SK-N-SH (cell line): ENCODE measurements at regions not wholly inside any gene's neighbourhood (a gene's known extent, or its start where the extent isn't known, plus 50 kb on each side); places are given as distances from the start of the nearest gene placed in this dataset.

Source experiments
- CTCF ChIA-PET: fragments of 300-600, 350-600 bp; formaldehyde crosslinking; extraction: SDS; loops from one replicate; lab custom pipeline; 2021; lab: Yijun Ruan, JAX
- POLR2A ChIA-PET: fragments of 350-600 bp; sonication (Branson Sonifier 250); formaldehyde crosslinking; extraction: SDS; loops from one replicate; lab custom pipeline; 2020; ENCODE audit warnings: antibody characterized with exemption, inconsistent platforms; lab: Yijun Ruan, JAX
- DNase-seq: peaks from one replicate; pipeline ENCODE4 v3.0.0; 2012
- H2AFZ ChIP-seq: fragments of 200-600 bp; sonication (generic); 2 replicates; pipeline ENCODE4 v1.8.1; 2016; ENCODE audit warnings: antibody characterized with exemption, mild to moderate bottlenecking, low read depth
- H3F3A ChIP-seq: fragments of 200-600 bp; sonication (generic); replicated peaks from 2 replicates; pipeline ENCODE3; 2016; ENCODE audit warnings: antibody characterized with exemption, mild to moderate bottlenecking; ENCODE audit not compliant: insufficient read depth
- H3K27ac ChIP-seq, 2 experiments: fragments of 200-500 bp in 1 of 2; fragments of 200-600 bp in 1 of 2; sonication (Bioruptor generic) in 1 of 2; sonication (generic), shearing (Covaris generic) in 1 of 2; 2 replicates each; pipeline versions ENCODE4 v1.5.1 to v1.6.1; 2014 to 2016; ENCODE audit warnings: low read depth in 2 of 2, inconsistent platforms in 1 of 2, low read length in 1 of 2, mild to moderate bottlenecking in 1 of 2, mixed read lengths in 1 of 2
- H3K27me3 ChIP-seq: fragments of 200-600 bp; sonication (generic), shearing (Covaris generic); 2 replicates; pipeline ENCODE4 v1.6.1; 2016; ENCODE audit warnings: mixed run types; ENCODE audit not compliant: insufficient read depth
- H3K36me3 ChIP-seq, 2 experiments: fragments of 200-500 bp in 1 of 2; fragments of 200-600 bp in 1 of 2; sonication (Bioruptor generic) in 1 of 2; sonication (generic) in 1 of 2; replicated peaks in 1 of 2; 2 replicates each; pipeline versions ENCODE3 to v1.5.1; 2014 to 2016; ENCODE audit warnings: low read length in 1 of 2, mild to moderate bottlenecking in 1 of 2; ENCODE audit not compliant: insufficient read depth in 2 of 2, control insufficient read depth in 1 of 2
- H3K4me1 ChIP-seq, 2 experiments: fragments of 200-500 bp in 1 of 2; fragments of 200-600 bp in 1 of 2; sonication (Bioruptor generic) in 1 of 2; sonication (generic), shearing (Covaris generic) in 1 of 2; 2 replicates each; pipeline versions ENCODE4 v1.5.1 to v1.6.1; 2014 to 2016; ENCODE audit warnings: low read depth in 1 of 2, low read length in 1 of 2, mixed run types in 1 of 2; ENCODE audit not compliant: insufficient read depth in 2 of 2, control insufficient read depth in 1 of 2
- H3K4me2 ChIP-seq: fragments of 200-600 bp; sonication (generic), shearing (Covaris generic); 2 replicates; pipeline ENCODE4 v1.6.1; 2017; ENCODE audit warnings: mixed run types
- H3K4me3 ChIP-seq, 2 experiments: fragments of 200-500 bp in 1 of 2; fragments of 200-600 bp in 1 of 2; sonication (Bioruptor generic) in 1 of 2; sonication (generic), shearing (Covaris generic) in 1 of 2; 2 replicates each; pipeline versions ENCODE4 v1.5.1 to v1.8.1; 2014 to 2016; ENCODE audit warnings: low read depth in 2 of 2, inconsistent platforms in 1 of 2, low read length in 1 of 2, mild to moderate bottlenecking in 1 of 2, mixed read lengths in 1 of 2, moderate library complexity in 1 of 2
- H3K79me2 ChIP-seq: fragments of 200-600 bp; sonication (generic); 2 replicates; pipeline ENCODE4 v1.8.1; 2017; ENCODE audit warnings: mild to moderate bottlenecking; ENCODE audit not compliant: insufficient read depth
- H3K9ac ChIP-seq: fragments of 200-600 bp; sonication (generic); 2 replicates; pipeline ENCODE4 v1.6.1; 2017; ENCODE audit warnings: mixed run types
- H3K9me2 ChIP-seq: fragments of 200-600 bp; sonication (generic); 2 replicates; pipeline ENCODE4 v1.6.1; 2017; ENCODE audit warnings: mixed run types
- H3K9me3 ChIP-seq: fragments of 200-600 bp; sonication (generic); 2 replicates; pipeline ENCODE4 v1.6.1; 2017; ENCODE audit warnings: mixed run types, mild to moderate bottlenecking, moderate library complexity
- H4K20me1 ChIP-seq: fragments of 200-600 bp; sonication (generic); 2 replicates; pipeline ENCODE4 v1.6.1; 2017; ENCODE audit warnings: mild to moderate bottlenecking, mixed run types; ENCODE audit not compliant: insufficient read depth
- ELF1 ChIP-seq: IDR thresholded peaks from 2 replicates; pipeline ENCODE4 v1.4.0; 2012
- EP300 ChIP-seq, 2 experiments: IDR thresholded peaks; 2 replicates each; pipeline versions ENCODE4 v1.4.0 to v1.6.1; 2012; ENCODE audit warnings: borderline replicate concordance in 1 of 2, low read depth in 1 of 2, low read length in 1 of 2
- EZH2phosphoT487 ChIP-seq: fragments of 200-600 bp; sonication (generic); IDR thresholded peaks from 2 replicates; pipeline ENCODE4 v1.6.1; 2017; ENCODE audit warnings: low read depth, mixed run types, mild to moderate bottlenecking, antibody characterized with exemption, moderate library complexity, borderline replicate concordance
- FOXJ3 ChIP-seq: sonication (generic); formaldehyde crosslinking; IDR thresholded peaks from 2 replicates; pipeline ENCODE4 v1.5.1; 2020; ENCODE audit warnings: mild to moderate bottlenecking, missing genetic modification reagents
- JUND ChIP-seq: IDR thresholded peaks from 2 replicates; pipeline ENCODE4 v1.4.0; 2012
- MEF2A ChIP-seq: IDR thresholded peaks from 2 replicates; pipeline ENCODE4 v1.4.0; 2012; ENCODE audit warnings: low read depth, borderline replicate concordance
- NRF1 ChIP-seq: IDR thresholded peaks from 2 replicates; pipeline ENCODE4 v1.6.1; 2012; ENCODE audit warnings: low read depth, mild to moderate bottlenecking, low read length
- RFX5 ChIP-seq: IDR thresholded peaks from 2 replicates; pipeline ENCODE4 v1.6.1; 2012; ENCODE audit warnings: mild to moderate bottlenecking, improper control_type of control experiment, low read length
- RXRA ChIP-seq: IDR thresholded peaks from 2 replicates; pipeline ENCODE4 v1.4.0; 2012; ENCODE audit warnings: low read depth, mild to moderate bottlenecking, borderline replicate concordance
- SIN3A ChIP-seq: IDR thresholded peaks from 2 replicates; pipeline ENCODE4 v1.6.1; 2012; ENCODE audit warnings: low read depth, mild to moderate bottlenecking, low read length, moderate library complexity, borderline replicate concordance
- TAF1 ChIP-seq: IDR thresholded peaks from 2 replicates; pipeline ENCODE4 v1.6.1; 2012; ENCODE audit warnings: low read depth, mild to moderate bottlenecking, low read length, moderate library complexity, borderline replicate concordance
- TEAD4 ChIP-seq: IDR thresholded peaks from 2 replicates; pipeline ENCODE4 v1.4.0; 2012; ENCODE audit warnings: mild to moderate bottlenecking, borderline replicate concordance; ENCODE audit not compliant: insufficient read depth
- WGBS: methylation state at CpG from one replicate; pipeline ENCODE4 v1.1.6; 2017; ENCODE audit warnings: low lambda C conversion rate; 5-methylcytosine and 5-hydroxymethylcytosine counted together
- TF ChIP-seq, protein P1 (sequence below): fragments of 150-350 bp; IDR thresholded peaks from 2 replicates; pipeline ENCODE4 v1.6.1; 2017; ENCODE audit warnings: antibody characterized with exemption, low read length, low read depth, borderline replicate concordance
- TF ChIP-seq, protein P2 (sequence below): fragments of 200-600 bp; sonication (generic); IDR thresholded peaks from 2 replicates; pipeline ENCODE4 v1.6.1; 2017; ENCODE audit warnings: antibody characterized with exemption, mild to moderate bottlenecking, moderate library complexity
- TF ChIP-seq, protein P3 (sequence below): IDR thresholded peaks from 2 replicates; pipeline ENCODE4; 2012
- TF ChIP-seq, protein P4 (sequence below): IDR thresholded peaks from 2 replicates; pipeline ENCODE4 v1.4.0; 2012; ENCODE audit warnings: low read depth

DNA sequence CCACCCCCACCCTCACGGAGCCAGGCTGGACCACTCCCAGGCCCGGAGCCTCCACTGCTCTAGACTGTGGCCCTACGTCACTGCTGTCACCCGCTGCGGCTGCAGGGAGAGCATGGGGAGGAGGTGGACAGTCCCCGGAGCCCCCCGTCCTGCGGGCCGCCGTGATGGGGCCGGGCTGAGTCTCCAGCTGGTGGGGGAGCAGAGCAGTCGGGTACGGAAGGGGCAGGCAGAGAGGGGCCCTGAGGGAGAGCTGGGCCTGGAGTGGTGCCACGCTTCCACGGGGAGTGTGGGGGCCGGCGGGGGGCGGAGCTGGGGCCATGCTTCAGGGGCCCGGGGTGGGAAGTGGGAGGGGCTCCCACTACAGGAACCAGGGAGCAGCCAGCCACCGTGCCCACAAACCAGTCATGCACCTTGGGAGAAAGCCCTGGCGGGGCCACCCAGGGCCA is 98.9 kb upstream of the KCNK1 start:
- Histone ChIP-seq H3K4me1 (no peaks in the 10 kb centered on the region), H3K4me3 (no peak overlapping the region), H2AFZ (no peak overlapping the region), H3K27me3 (no peaks in the 10 kb centered on the region), H3K79me2 (no peaks in the 10 kb centered on the region), H4K20me1 (no peaks in the 10 kb centered on the region), H3K36me3 (no peaks in the 10 kb centered on the region), H3K9me2 (no peaks in the 10 kb centered on the region), H3K4me2 (no peak overlapping the region), H3F3A (no peaks in the 10 kb centered on the region), H3K9ac (no peak overlapping the region), H3K27ac (no peak overlapping the region), H3K9me3 (no peaks in the 10 kb centered on the region)
- no peak for DNase-seq
- ChIA-PET POLR2A (no interaction called here), CTCF (no interaction called here)
- WGBS: 88% methylated on average over 12 of the region's 21 CpGs
- TF ChIP-seq TEAD4 (no peak), JUND (no peak), RXRA (no peak), ELF1 (no peak), EP300 (IDR thresholded peaks at IDR 0.05; ENCODE audit: borderline replicate concordance in 1 of 2, low read depth in 1 of 2, low read length in 1 of 2) (no peak), RFX5 (no peak), MEF2A (no peak), TAF1 (no peak), EZH2phosphoT487 (no peak), SIN3A (no peak)
- TF ChIP-seq, protein P1, sequence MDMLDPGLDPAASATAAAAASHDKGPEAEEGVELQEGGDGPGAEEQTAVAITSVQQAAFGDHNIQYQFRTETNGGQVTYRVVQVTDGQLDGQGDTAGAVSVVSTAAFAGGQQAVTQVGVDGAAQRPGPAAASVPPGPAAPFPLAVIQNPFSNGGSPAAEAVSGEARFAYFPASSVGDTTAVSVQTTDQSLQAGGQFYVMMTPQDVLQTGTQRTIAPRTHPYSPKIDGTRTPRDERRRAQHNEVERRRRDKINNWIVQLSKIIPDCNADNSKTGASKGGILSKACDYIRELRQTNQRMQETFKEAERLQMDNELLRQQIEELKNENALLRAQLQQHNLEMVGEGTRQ: no peak
- TF ChIP-seq, protein P2, sequence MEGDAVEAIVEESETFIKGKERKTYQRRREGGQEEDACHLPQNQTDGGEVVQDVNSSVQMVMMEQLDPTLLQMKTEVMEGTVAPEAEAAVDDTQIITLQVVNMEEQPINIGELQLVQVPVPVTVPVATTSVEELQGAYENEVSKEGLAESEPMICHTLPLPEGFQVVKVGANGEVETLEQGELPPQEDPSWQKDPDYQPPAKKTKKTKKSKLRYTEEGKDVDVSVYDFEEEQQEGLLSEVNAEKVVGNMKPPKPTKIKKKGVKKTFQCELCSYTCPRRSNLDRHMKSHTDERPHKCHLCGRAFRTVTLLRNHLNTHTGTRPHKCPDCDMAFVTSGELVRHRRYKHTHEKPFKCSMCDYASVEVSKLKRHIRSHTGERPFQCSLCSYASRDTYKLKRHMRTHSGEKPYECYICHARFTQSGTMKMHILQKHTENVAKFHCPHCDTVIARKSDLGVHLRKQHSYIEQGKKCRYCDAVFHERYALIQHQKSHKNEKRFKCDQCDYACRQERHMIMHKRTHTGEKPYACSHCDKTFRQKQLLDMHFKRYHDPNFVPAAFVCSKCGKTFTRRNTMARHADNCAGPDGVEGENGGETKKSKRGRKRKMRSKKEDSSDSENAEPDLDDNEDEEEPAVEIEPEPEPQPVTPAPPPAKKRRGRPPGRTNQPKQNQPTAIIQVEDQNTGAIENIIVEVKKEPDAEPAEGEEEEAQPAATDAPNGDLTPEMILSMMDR: no peak
- TF ChIP-seq, protein P3, sequence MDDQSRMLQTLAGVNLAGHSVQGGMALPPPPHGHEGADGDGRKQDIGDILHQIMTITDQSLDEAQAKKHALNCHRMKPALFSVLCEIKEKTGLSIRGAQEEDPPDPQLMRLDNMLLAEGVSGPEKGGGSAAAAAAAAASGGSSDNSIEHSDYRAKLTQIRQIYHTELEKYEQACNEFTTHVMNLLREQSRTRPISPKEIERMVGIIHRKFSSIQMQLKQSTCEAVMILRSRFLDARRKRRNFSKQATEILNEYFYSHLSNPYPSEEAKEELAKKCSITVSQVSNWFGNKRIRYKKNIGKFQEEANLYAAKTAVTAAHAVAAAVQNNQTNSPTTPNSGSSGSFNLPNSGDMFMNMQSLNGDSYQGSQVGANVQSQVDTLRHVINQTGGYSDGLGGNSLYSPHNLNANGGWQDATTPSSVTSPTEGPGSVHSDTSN: no peak
- TF ChIP-seq, protein P4, sequence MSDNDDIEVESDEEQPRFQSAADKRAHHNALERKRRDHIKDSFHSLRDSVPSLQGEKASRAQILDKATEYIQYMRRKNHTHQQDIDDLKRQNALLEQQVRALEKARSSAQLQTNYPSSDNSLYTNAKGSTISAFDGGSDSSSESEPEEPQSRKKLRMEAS: no peak

DNA sequence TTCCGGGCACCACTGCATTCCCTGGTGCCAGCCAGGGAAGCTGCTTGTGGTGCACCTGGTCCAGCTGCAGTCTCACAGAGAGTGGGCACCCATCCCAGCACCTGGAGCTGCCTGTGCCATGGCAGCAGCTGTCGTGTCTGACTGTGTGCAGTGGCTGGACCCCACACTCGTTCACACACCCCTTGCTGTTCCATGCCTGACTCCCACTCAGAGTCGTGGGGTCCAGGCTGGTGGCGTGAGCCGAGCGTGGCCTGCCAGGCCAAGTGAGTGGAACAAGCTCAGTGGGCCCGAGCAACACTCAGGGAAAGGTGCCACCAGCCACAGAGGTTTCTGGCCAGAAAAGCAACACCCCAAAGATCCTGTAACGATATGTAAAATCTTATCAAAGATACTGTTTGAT is 97.2 kb upstream of the KCNK1 start:
- no peaks in the 10 kb centered on the region for H3K27me3 ChIP-seq
- no peak overlapping the region for H3K27ac ChIP-seq
- H4K20me1 ChIP-seq: no peaks in the 10 kb centered on the region
- TF ChIP-seq, protein P4: no peak
- TF ChIP-seq NRF1: no peak
- no peak for TF ChIP-seq FOXJ3 (CRISPR knock-in tag)
- TF ChIP-seq ELF1: no peak
- H2AFZ ChIP-seq: no peak overlapping the region
- no peaks in the 10 kb centered on the region for H3K36me3 ChIP-seq
- no peaks in the 10 kb centered on the region for H3K79me2 ChIP-seq
- no peak overlapping the region for H3K4me2 ChIP-seq
- ChIA-PET CTCF (interaction anchor here (0.8 to 1.2 kb wide), 3 partner anchors 9 to 274 kb away, joined by 3 to 5 read pairs (median 3); no protein-coding TSS in a partner anchor), POLR2A (no interaction called here)
- no peak overlapping the region for H3K9ac ChIP-seq
- WGBS: 29% methylated on average over 4 of the region's 9 CpGs
- DNase-seq: no peak
- H3K9me3 ChIP-seq: no peaks in the 10 kb centered on the region
- no peak overlapping the region for H3K4me3 ChIP-seq
- H3K4me1 ChIP-seq: no peaks in the 10 kb centered on the region
- H3F3A ChIP-seq: no peaks in the 10 kb centered on the region
- no peaks in the 10 kb centered on the region for H3K9me2 ChIP-seq
